NCI-H2171 treated with DMSO at 0.1 percent for 48 hours (cell line): ENCODE measurements at regions not wholly inside any gene's neighbourhood (a gene's known extent, or its start where the extent isn't known, plus 50 kb on each side); places are given as distances from the start of the nearest gene placed in this dataset.
"Not testable (repeated sequence)": the region's sequence is repeated elsewhere in the genome, so short reads cannot be mapped to it uniquely, and the experiment has no call there.

Experiments used
- DNase-seq: peaks from one replicate; lab custom pipeline; 2025; lab: John Stamatoyannopoulos, UW

DNA sequence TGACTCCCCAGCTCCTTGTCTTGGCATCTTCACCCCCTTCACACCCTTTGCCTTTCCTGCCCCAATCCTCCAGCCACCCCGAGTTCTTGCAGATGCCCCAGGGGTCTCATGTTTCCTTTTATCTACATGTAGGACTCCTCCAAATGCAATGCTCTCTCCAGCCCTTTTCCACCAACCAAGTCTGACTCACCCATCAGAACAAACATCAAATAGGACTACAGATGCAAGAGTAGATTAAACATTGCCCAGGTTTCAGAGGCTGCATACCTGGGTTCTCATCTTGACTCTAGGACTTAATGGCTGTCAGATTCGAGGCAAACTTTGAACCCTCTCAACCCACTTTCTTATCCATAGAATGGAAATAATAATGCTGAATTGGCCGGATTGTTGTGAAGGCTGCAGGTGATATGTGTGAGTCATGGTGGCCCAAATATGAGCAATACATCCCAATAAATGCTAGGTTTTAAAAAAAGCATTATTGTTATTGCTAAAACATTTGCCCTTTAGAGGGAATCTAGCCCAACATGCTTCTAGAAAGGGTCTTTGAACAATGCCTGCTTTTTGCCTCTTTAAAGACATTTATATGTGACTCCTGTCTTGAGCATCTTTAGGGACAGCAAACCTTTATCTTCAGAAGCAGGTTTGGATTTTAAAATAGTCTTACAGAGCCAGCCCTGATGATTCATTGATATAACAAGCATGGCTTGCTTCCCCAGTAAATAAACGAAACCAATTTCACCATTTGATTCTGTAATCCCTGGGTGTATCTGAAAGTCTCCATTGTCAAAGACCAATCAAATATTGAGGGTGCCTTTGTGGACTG lies 310.1 kb downstream of the FOXL1 start:
- DNase-seq = no peak

- not testable (repeated sequence) for DNase-seq
Measured at GRCh38 chr16:86889054-86889366, 310.7 kb downstream of the FOXL1 start.

DNA sequence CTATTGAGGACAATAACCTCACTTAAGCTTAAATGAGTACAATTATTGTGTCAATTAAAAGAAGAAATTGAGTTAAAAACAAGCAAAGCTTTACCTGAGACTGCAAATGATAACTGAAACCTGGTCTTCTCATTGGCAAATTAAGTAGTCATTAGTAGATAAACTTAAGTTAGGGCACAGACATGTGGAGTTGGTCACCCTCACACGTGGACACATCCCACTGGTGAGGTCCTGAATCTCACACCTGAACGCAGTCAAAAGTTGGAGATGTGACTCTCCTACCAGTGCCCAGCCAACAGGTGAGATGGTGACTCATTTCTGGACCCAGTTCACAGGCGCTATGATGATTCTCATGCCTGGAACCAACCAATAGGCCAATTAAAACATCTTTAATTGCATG lies 311.6 kb downstream of the FOXL1 start:
- DNase-seq = no peak

DNA sequence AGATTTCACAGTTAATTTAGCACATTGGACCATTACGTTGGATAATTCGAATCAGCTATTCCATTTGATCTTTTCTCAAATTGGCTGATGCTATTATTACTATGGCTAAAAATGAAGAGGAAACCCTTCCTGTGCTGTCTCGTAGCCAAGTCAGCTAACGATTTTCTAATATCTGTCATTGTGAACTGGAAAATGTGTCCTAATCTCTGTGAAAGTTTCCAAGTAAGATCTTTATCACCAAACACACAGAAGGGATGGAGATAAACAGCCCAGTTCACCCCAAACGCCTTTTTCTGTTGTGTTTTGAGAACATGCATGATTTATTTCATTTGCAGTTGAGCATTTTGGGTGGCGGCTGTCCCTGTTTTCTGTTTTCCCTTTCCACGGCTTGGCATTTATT lies 312.8 kb downstream of the FOXL1 start:
- DNase-seq = no peak

DNA sequence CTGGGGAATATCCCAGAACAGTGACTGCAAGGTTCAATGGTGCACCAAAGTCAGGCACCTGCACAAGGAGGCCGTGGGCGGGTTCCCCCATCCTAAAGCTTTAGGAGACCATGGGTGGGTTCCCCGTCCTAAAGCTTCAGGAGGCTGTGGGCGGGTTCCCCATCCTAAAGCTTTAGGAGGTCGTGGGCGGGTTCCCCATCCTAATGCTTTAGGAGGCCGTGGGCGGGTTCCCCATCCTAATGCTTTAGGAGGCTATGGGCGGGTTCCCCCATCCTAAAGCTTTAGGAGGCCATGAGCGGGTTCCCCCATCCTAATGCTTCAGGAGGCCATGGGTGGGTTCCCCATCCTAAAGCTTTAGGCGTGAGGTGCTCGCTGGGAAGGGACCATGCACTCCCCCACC lies 313.3 kb downstream of the FOXL1 start:
- no peak for DNase-seq

GRCh38 chr16:86892509-86892908 lies 314.2 kb downstream of the FOXL1 start:
- peak; percentile 73 for DNase-seq

- DNase-seq = no peak
Measured at GRCh38 chr16:86893506-86893905, 315.2 kb downstream of the FOXL1 start.

- DNase-seq = no peak
Measured at GRCh38 chr16:86894029-86894567, 315.7 kb downstream of the FOXL1 start.

GRCh38 chr16:86894925-86895324 lies 316.6 kb downstream of the FOXL1 start:
- no peak for DNase-seq

- no peak for DNase-seq
Measured at GRCh38 chr16:86895606-86896005, 317.3 kb downstream of the FOXL1 start.

- no peak for DNase-seq
Measured at GRCh38 chr16:86896976-86897375, 318.6 kb downstream of the FOXL1 start.

GRCh38 chr16:86897486-86897885 lies 319.1 kb downstream of the FOXL1 start:
- no peak for DNase-seq

DNA sequence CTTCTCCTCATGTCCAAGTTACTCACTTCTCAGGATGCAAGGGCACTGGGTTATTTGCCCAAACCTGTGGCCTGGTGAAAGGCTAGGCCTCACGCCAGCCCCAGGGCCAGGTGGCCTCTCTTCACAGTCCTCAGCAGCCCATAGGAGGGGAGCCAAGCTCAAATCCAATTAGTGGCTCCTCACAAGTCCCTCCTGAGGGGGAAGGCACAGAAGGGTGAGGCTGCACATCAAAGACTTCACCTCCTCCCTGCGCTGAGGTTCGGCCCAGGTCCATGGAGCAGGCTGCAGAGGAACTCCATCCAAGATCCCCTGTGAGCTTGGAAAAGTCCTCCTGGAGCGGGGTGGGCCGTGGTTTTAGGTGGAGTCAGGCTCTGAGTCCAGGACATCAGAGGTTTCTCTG lies 320.0 kb downstream of the FOXL1 start:
- DNase-seq = no peak

- DNase-seq = no peak
Measured at GRCh38 chr16:86899151-86899550, 320.8 kb downstream of the FOXL1 start.

DNA sequence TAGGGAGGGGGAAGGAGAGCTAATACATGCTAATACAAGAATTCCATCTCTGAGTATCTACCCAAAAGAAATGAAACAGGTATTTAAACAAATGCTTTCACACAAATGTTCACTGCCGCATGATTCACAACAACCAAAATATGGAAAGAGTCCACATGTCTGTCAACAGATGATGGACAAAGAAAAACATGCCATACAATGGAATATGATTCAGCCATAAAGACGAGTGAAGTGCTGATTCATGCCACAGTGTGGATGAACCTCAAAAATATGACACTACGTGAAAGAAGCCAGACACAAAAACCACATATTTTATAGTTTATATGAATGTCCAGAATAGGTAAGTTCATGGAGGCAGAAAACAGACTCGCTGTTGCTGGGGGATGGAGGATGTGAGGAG lies 321.4 kb downstream of the FOXL1 start:
- DNase-seq = no peak

- DNase-seq = no peak
Measured at GRCh38 chr16:86901483-86901882, 323.1 kb downstream of the FOXL1 start.

GRCh38 chr16:86902656-86903001 lies 324.3 kb downstream of the FOXL1 start:
- no peak for DNase-seq

DNA sequence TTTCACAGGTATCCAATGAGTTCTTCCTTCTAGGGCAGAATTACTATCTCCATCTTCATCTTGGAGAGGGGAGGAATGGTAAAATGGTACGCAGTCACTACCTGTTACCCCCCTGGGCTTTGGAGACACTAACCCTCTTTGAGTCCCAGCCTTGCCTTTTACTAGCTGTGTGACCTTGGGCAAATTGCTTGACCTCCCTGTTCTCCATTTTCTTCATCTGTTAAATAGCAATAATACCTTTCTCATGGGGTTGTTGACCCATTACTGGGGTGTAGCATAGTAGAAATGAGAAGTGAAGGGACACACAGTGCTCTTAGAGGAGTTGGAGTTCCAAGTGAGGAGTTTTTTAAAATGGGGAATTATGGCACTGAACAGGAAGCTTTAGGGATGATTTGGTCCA lies 324.7 kb downstream of the FOXL1 start:
- DNase-seq = no peak

GRCh38 chr16:86905302-86905701 lies 327.0 kb downstream of the FOXL1 start:
- no peak for DNase-seq

GRCh38 chr16:86906623-86907022 lies 328.3 kb downstream of the FOXL1 start:
- DNase-seq = no peak

DNA sequence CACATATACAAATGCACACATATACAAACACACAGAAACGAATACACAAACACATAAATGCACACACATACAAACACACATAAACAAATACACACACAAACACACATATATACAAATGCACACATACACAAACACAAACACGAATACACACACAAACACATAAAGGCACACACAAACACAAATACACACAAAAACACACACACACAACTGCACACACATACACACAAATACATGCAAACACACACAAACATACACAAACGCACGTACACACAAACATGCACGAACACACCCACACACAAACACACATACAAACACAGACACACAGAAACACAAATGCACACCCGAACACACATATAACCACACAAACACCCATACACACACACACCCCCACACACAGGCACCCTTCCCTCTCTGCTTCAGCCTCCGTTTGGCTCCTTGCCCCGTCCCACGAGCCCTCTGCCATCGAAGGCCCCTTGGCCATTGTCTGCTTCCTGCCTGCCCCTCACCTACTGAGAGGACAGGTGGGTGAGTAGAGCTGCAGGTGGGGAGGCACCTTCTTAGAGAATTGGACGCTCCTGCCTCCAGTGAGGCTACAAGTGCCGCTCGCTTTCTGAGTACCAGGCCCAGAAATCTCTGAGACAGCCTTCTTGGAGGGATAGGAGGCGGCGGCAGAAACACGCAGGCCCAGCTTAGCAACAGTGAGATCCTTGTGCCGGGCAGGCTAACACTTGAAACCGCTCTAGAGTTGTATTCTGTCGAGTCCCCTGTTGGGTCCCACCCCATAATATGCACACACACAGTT lies 331.2 kb downstream of the FOXL1 start:
- DNase-seq = no peak

DNA sequence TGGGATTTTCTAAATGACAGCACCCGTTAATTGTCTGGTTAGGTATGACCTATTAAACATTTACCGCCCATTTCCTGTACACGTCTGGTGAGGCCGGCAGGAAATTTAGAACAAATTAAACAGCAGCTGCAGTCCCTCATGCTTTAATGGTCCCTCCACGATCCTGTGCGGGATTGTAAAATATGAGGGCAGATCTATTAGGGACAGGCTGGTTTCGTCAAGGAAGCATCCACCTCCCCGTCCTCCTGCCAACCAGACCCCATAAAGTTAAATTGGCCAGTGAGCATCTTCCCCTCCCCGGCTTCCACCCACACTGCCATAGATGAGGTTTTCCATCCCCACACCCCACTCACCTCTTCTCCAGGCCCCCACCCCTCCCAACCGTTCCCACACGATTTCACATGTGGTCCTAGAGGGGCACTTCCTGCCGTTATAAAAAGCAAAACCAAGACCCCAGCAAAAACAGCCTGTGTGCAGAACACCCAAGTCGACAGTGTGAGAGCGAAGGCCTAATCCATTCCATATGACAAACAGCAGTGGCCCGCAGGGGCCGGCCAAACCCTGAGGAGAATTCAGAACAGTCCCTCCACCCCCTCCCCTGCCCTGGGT lies 331.9 kb downstream of the FOXL1 start:
- DNase-seq = no peak

- peak; percentile 42 for DNase-seq
Measured at GRCh38 chr16:86911437-86911958, 333.1 kb downstream of the FOXL1 start.
